CD14-positive monocyte (primary cell): ENCODE measurements at regions not wholly inside any gene's neighbourhood (a gene's known extent, or its start where the extent isn't known, plus 50 kb on each side); places are given as distances from the start of the nearest gene placed in this dataset.

Source experiments
- DNase-seq, 3 donors: peaks; one replicate each; pipeline ENCODE4 v3.0.0-alpha.2; 2011 to 2022
- H2AFZ ChIP-seq: 2 replicates; pipeline ENCODE4 v1.6.0; 2012; ENCODE audit warnings: mild to moderate bottlenecking, low read depth, low read length, inconsistent platforms; ENCODE audit not compliant: insufficient read depth, poor library complexity, severe bottlenecking
- H3K27ac ChIP-seq, 2 donors: 1 replicate in 1 of 2; 2 replicates in 1 of 2; pipeline ENCODE4 v1.5.1; 2012 to 2013; ENCODE audit warnings: low read length in 2 of 2, control low read depth in 1 of 2, inconsistent platforms in 1 of 2, low read depth in 1 of 2, mild to moderate bottlenecking in 1 of 2
- H3K27me3 ChIP-seq, 2 donors: one replicate each; pipeline versions ENCODE4 v1.6.0 to v1.6.1; 2011 to 2013; ENCODE audit warnings: low read length in 2 of 2; ENCODE audit not compliant: control insufficient read depth in 2 of 2, insufficient read depth in 2 of 2
- H3K36me3 ChIP-seq, 2 donors: replicated peaks in 1 of 2; 1 replicate in 1 of 2; 2 replicates in 1 of 2; pipeline versions ENCODE4 v1.5.1 to v1.6.1; 2012 to 2013; ENCODE audit warnings: low read length in 2 of 2, control low read depth in 1 of 2, inconsistent platforms in 1 of 2, mild to moderate bottlenecking in 1 of 2; ENCODE audit not compliant: insufficient read depth in 2 of 2, control insufficient read depth in 1 of 2
- H3K4me1 ChIP-seq, 2 donors: 1 replicate in 1 of 2; 2 replicates in 1 of 2; pipeline versions ENCODE4 v1.5.1 to v1.6.1; 2012 to 2013; ENCODE audit warnings: low read length in 2 of 2, control low read depth in 1 of 2, inconsistent platforms in 1 of 2, mild to moderate bottlenecking in 1 of 2, moderate library complexity in 1 of 2; ENCODE audit not compliant: insufficient read depth in 2 of 2, control insufficient read depth in 1 of 2
- H3K4me2 ChIP-seq: replicated peaks from 2 replicates; pipeline ENCODE3; 2012; ENCODE audit warnings: low read length, moderate library complexity, mild to moderate bottlenecking; ENCODE audit not compliant: poor library complexity, severe bottlenecking; ENCODE audit errors: extremely low read depth
- H3K4me3 ChIP-seq, 3 experiments: fragments of 200-600 bp in 1 of 3; sonication (generic) in 1 of 3; replicated peaks in 1 of 3; 1 replicate in 2 of 3; 2 replicates in 1 of 3; pipeline ENCODE4 v1.5.1; 2011 to 2013; ENCODE audit warnings: low read length in 3 of 3, mild to moderate bottlenecking in 3 of 3, control low read depth in 2 of 3, low read depth in 2 of 3, inconsistent platforms in 1 of 3, moderate library complexity in 1 of 3
- H3K79me2 ChIP-seq: 2 replicates; pipeline ENCODE4 v1.6.0; 2012; ENCODE audit warnings: mild to moderate bottlenecking, control low read depth, inconsistent platforms, low read length, moderate library complexity; ENCODE audit not compliant: insufficient read depth
- H3K9ac ChIP-seq: 2 replicates; pipeline ENCODE4 v1.6.0; 2017; ENCODE audit warnings: low read length, mild to moderate bottlenecking; ENCODE audit not compliant: insufficient read depth, poor library complexity, severe bottlenecking
- H3K9me3 ChIP-seq, 2 donors: replicated peaks in 1 of 2; 1 replicate in 1 of 2; 2 replicates in 1 of 2; pipeline versions ENCODE4 v1.5.1 to v1.6.1; 2012 to 2013; ENCODE audit warnings: low read length in 2 of 2, control low read depth in 1 of 2; ENCODE audit not compliant: control insufficient read depth in 1 of 2, insufficient read depth in 1 of 2
- H4K20me1 ChIP-seq: 2 replicates; pipeline ENCODE4 v1.6.0; 2012; ENCODE audit warnings: mild to moderate bottlenecking, low read length, control low read depth, moderate library complexity; ENCODE audit not compliant: insufficient read depth
- H3K27ac Mint-ChIP-seq, 7 donors: one replicate each; pipeline ENCODE4 v1.8.0; 2020; ENCODE audit warnings: mild to moderate bottlenecking in 7 of 7, mixed read lengths in 7 of 7, moderate library complexity in 6 of 7, inconsistent platforms in 2 of 7
- H3K27me3 Mint-ChIP-seq, 3 donors: one replicate each; pipeline ENCODE4 v1.8.0; 2021 to 2022; ENCODE audit warnings: low read depth in 3 of 3, mild to moderate bottlenecking in 3 of 3, mixed read lengths in 3 of 3, moderate library complexity in 3 of 3, inconsistent platforms in 1 of 3
- H3K36me3 Mint-ChIP-seq, 2 donors: one replicate each; pipeline ENCODE4 v1.8.0; 2020; ENCODE audit warnings: mixed read lengths in 2 of 2, inconsistent platforms in 1 of 2, mild to moderate bottlenecking in 1 of 2
- H3K4me1 Mint-ChIP-seq: one replicate; pipeline ENCODE4 v1.8.0; 2020; ENCODE audit warnings: mild to moderate bottlenecking, mixed read lengths
- H3K4me3 Mint-ChIP-seq, 2 donors: one replicate each; pipeline ENCODE4 v1.8.0; 2020; ENCODE audit warnings: mild to moderate bottlenecking in 2 of 2, mixed read lengths in 2 of 2, moderate library complexity in 1 of 2
- H3K9me3 Mint-ChIP-seq, 7 donors: one replicate each; pipeline ENCODE4 v1.8.0; 2020 to 2022; ENCODE audit warnings: mixed read lengths in 7 of 7, mild to moderate bottlenecking in 6 of 7, moderate library complexity in 6 of 7, inconsistent platforms in 2 of 7
- WGBS: methylation state at CpG from one replicate; pipeline ENCODE4 v1.1.5; 2013; ENCODE audit warnings: missing lambda C conversion rate; ENCODE audit not compliant: insufficient coverage; 5-methylcytosine and 5-hydroxymethylcytosine counted together
- intact Hi-C, 2 donors: fragments of 100-400 bp; cut with micrococcal nuclease; formaldehyde crosslinking; loops; one replicate each; pipeline versions ENCODE4 v1.15.0 to v1.15.1; 2023
- TF ChIP-seq, protein P1 (sequence below): fragments of 200-600 bp; IDR thresholded peaks from one replicate; pipeline ENCODE4 v1.8.0; 2022; ENCODE audit warnings: antibody characterized with exemption, mild to moderate bottlenecking

DNA sequence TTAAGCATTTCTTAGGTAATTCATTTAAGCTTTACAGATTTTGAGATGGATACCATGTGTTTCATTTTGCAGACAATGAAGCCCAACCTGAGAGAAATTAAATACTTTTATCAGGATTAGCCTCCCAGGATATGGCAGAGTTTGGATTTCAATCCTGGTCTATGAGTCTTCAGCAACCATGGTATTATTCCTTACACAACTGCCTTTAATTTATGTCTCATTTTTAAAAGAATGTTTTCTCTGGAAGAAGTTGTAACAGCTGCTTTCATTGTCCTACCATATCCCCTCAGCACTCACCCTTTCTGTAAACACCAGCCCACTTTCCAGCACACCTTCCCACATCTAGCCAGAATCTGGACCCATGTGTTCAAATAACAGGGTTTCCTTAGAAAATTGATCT, 863.7 kb upstream of the VRK2 start:
- Histone ChIP-seq H3K9me3 (no peaks in the 10 kb centered on the region), H4K20me1 (no peaks in the 10 kb centered on the region), H3K79me2 (no peaks in the 10 kb centered on the region), H3K27ac (no peak overlapping the region), H3K36me3 (no peaks in the 10 kb centered on the region), H3K4me1 (no peaks in the 10 kb centered on the region), H3K27me3 (no peaks in the 10 kb centered on the region), H2AFZ (no peak overlapping the region), H3K4me3 (no peak overlapping the region), H3K4me2 (no peak overlapping the region), H3K9ac (no peak overlapping the region)
- Mint-ChIP-seq H3K27me3 (peaks cover 0 to 2% (median 0%) of the 10 kb centered on the region in 3 donors), H3K9me3 (peaks cover 0 to 3% (median 1%) of the 10 kb centered on the region in 7 donors), H3K4me3 (no peak overlapping the region), H3K4me1 (no peaks in the 10 kb centered on the region), H3K36me3 (no peaks in the 10 kb centered on the region), H3K27ac (no peak overlapping the region)
- DNase-seq = no peak
- intact Hi-C loops = no loop called here
- TF ChIP-seq, protein P1, sequence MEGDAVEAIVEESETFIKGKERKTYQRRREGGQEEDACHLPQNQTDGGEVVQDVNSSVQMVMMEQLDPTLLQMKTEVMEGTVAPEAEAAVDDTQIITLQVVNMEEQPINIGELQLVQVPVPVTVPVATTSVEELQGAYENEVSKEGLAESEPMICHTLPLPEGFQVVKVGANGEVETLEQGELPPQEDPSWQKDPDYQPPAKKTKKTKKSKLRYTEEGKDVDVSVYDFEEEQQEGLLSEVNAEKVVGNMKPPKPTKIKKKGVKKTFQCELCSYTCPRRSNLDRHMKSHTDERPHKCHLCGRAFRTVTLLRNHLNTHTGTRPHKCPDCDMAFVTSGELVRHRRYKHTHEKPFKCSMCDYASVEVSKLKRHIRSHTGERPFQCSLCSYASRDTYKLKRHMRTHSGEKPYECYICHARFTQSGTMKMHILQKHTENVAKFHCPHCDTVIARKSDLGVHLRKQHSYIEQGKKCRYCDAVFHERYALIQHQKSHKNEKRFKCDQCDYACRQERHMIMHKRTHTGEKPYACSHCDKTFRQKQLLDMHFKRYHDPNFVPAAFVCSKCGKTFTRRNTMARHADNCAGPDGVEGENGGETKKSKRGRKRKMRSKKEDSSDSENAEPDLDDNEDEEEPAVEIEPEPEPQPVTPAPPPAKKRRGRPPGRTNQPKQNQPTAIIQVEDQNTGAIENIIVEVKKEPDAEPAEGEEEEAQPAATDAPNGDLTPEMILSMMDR = no peak

DNA sequence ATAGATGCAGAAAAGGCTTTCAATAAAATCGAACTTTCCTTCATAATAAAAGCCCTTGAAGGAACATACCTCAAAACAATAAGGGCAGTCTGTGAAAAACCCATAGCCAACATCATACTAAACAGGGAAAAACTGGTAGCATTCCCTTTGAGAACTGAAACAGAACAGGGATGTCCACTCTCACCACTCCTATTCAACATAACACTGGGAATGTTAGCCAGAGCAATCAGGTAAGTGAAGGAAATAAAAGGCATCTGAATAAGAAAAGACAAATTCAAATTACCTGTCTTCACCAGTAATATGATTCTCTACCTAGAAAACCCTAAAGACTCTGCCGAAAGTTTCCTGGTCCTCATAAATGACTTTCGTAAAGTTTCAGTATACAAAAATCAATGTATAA, 861.0 kb upstream of the VRK2 start:
- no peak overlapping the region for H3K4me2 ChIP-seq
- H3K4me3 ChIP-seq = no peak overlapping the region
- Mint-ChIP-seq H3K4me3 (no peak overlapping the region), H3K4me1 (no peaks in the 10 kb centered on the region), H3K27me3 (peaks cover 0 to 2% (median 0%) of the 10 kb centered on the region in 3 donors), H3K27ac (no peak overlapping the region), H3K9me3 (peaks cover 0 to 3% (median 0%) of the 10 kb centered on the region in 7 donors), H3K36me3 (no peaks in the 10 kb centered on the region)
- H3K9me3 ChIP-seq = no peaks in the 10 kb centered on the region
- no peak for DNase-seq
- H3K27me3 ChIP-seq = no peaks in the 10 kb centered on the region
- TF ChIP-seq, protein P1 = no peak
- no peak overlapping the region for H2AFZ ChIP-seq
- 22% methylated on average over 1 of the region's 3 CpGs for WGBS
- no peaks in the 10 kb centered on the region for H3K79me2 ChIP-seq
- H3K36me3 ChIP-seq = no peaks in the 10 kb centered on the region
- no peaks in the 10 kb centered on the region for H4K20me1 ChIP-seq
- intact Hi-C loops = no loop called here
- H3K9ac ChIP-seq = no peak overlapping the region
- no peaks in the 10 kb centered on the region for H3K4me1 ChIP-seq
- H3K27ac ChIP-seq = no peak overlapping the region
